ENCODE measurements at regions not wholly inside any gene's neighbourhood (a gene's known extent, or its start where the extent isn't known, plus 50 kb on each side); places are given as distances from the start of the nearest gene placed in this dataset.
"Not testable (repeated sequence)": the region's sequence is repeated elsewhere in the genome, so short reads cannot be mapped to it uniquely, and the experiment has no call there.

- ChIA-PET CTCF (no interaction called here), POLR2A (no interaction called here)
- Mint-ChIP-seq H3K36me3 (peaks cover 0 to 5% (median 0%) of the 10 kb centered on the region in 5 donors), H3K4me3 (no peak overlapping the region), H3K27ac (no peak overlapping the region), H3K9me3 (peaks cover 9 to 48% (median 18%) of the 10 kb centered on the region in 11 donors), H3K4me1 (no peaks in the 10 kb centered on the region), H3K27me3 (peaks cover 0 to 13% (median 0%) of the 10 kb centered on the region in 5 donors)
- Histone ChIP-seq H3K27ac (ENCODE audit: low read depth, low read length) (no peak overlapping the region), H3K36me3 (ENCODE audit: control insufficient read depth in 2 of 3, insufficient read depth in 3 of 3, low read length in 3 of 3) (no peaks in the 10 kb centered on the region), H3K4me1 (ENCODE audit: control insufficient read depth in 2 of 2, insufficient read depth in 2 of 2, low read length in 2 of 2) (no peaks in the 10 kb centered on the region), H3K27me3 (ENCODE audit: control insufficient read depth in 2 of 2, insufficient read depth in 2 of 2, low read length in 2 of 2) (no peaks in the 10 kb centered on the region), H3K9me3 (ENCODE audit: control insufficient read depth in 2 of 3, low read length in 3 of 3) (peaks cover 0 to 5% (median 0%) of the 10 kb centered on the region in 3 experiments), H3K4me3 (ENCODE audit: low read length) (no peak overlapping the region)
- intact Hi-C loops (cut with micrococcal nuclease) = no loop called here
- no peak for ATAC-seq
- no peak for DNase-seq
These were observed 284.9 kb upstream of the COBL start for GRCh38 chr7:51601461-51601860.

GRCh38 chr7:51599935-51600334 lies 283.3 kb upstream of the COBL start:
- H3K27ac ChIP-seq (ENCODE audit: low read depth, low read length); DNase-seq; ATAC-seq; H3K36me3 Mint-ChIP-seq; intact Hi-C loops (cut with micrococcal nuclease); H3K4me3 Mint-ChIP-seq; H3K27ac Mint-ChIP-seq; H3K36me3 ChIP-seq (ENCODE audit: control insufficient read depth in 2 of 3, insufficient read depth in 3 of 3, low read length in 3 of 3); H3K4me1 ChIP-seq (ENCODE audit: control insufficient read depth in 2 of 2, insufficient read depth in 2 of 2, low read length in 2 of 2); POLR2A ChIA-PET; H3K9me3 ChIP-seq (ENCODE audit: control insufficient read depth in 2 of 3, low read length in 3 of 3); H3K27me3 ChIP-seq (ENCODE audit: control insufficient read depth in 2 of 2, insufficient read depth in 2 of 2, low read length in 2 of 2); H3K4me3 ChIP-seq (ENCODE audit: low read length); H3K4me1 Mint-ChIP-seq; CTCF ChIA-PET: not testable (repeated sequence)
- Mint-ChIP-seq H3K27me3 (peaks cover 0 to 13% (median 0%) of the 10 kb centered on the region in 5 donors), H3K9me3 (peaks cover 9 to 49% (median 15%) of the 10 kb centered on the region in 11 donors)

GRCh38 chr7:51593628-51594027 lies 277.0 kb upstream of the COBL start:
- ATAC-seq (no peak), DNase-seq (no peak)
- POLR2A ChIA-PET = no interaction called here
- Histone ChIP-seq H3K9me3 (ENCODE audit: control insufficient read depth in 2 of 3, low read length in 3 of 3) (no peaks in the 10 kb centered on the region), H3K36me3 (ENCODE audit: control insufficient read depth in 2 of 3, insufficient read depth in 3 of 3, low read length in 3 of 3) (no peaks in the 10 kb centered on the region), H3K4me3 (ENCODE audit: low read length) (no peak overlapping the region), H3K4me1 (ENCODE audit: control insufficient read depth in 2 of 2, insufficient read depth in 2 of 2, low read length in 2 of 2) (no peaks in the 10 kb centered on the region), H3K27ac (ENCODE audit: low read depth, low read length) (no peak overlapping the region), H3K27me3 (ENCODE audit: control insufficient read depth in 2 of 2, insufficient read depth in 2 of 2, low read length in 2 of 2) (no peaks in the 10 kb centered on the region)
- Mint-ChIP-seq H3K4me1 (no peaks in the 10 kb centered on the region), H3K9me3 (peaks cover 2 to 20% (median 7%) of the 10 kb centered on the region in 11 donors), H3K27me3 (peaks cover 0 to 5% (median 0%) of the 10 kb centered on the region in 5 donors), H3K27ac (no peak overlapping the region), H3K4me3 (no peak overlapping the region), H3K36me3 (no peaks in the 10 kb centered on the region)
- CTCF ChIA-PET = no interaction called here
- intact Hi-C loops (cut with micrococcal nuclease) = no loop called here

- intact Hi-C loops (cut with micrococcal nuclease) = no loop called here
- CTCF ChIA-PET = no interaction called here
- Mint-ChIP-seq H3K4me3 (no peak overlapping the region), H3K9me3 (peaks cover 0 to 18% (median 8%) of the 10 kb centered on the region in 11 donors), H3K36me3 (no peaks in the 10 kb centered on the region), H3K4me1 (no peaks in the 10 kb centered on the region), H3K27ac (no peak overlapping the region), H3K27me3 (peaks cover 0 to 5% (median 0%) of the 10 kb centered on the region in 5 donors)
- ATAC-seq = no peak
- H3K27me3 ChIP-seq (ENCODE audit: control insufficient read depth in 2 of 2, insufficient read depth in 2 of 2, low read length in 2 of 2) = no peaks in the 10 kb centered on the region
- no peaks in the 10 kb centered on the region for H3K36me3 ChIP-seq (ENCODE audit: control insufficient read depth in 2 of 3, insufficient read depth in 3 of 3, low read length in 3 of 3)
- H3K4me3 ChIP-seq (ENCODE audit: low read length) = no peak overlapping the region
- DNase-seq = no peak
- POLR2A ChIA-PET = no interaction called here
- no peak overlapping the region for H3K27ac ChIP-seq (ENCODE audit: low read depth, low read length)
- H3K9me3 ChIP-seq (ENCODE audit: control insufficient read depth in 2 of 3, low read length in 3 of 3) = no peaks in the 10 kb centered on the region
- no peaks in the 10 kb centered on the region for H3K4me1 ChIP-seq (ENCODE audit: control insufficient read depth in 2 of 2, insufficient read depth in 2 of 2, low read length in 2 of 2)
These were observed 276.4 kb upstream of the COBL start for GRCh38 chr7:51592842-51593599.

GRCh38 chr7:51591223-51591622 lies 274.6 kb upstream of the COBL start:
- POLR2A ChIA-PET = no interaction called here
- ATAC-seq (no peak), DNase-seq (no peak)
- H3K4me1 Mint-ChIP-seq = no peaks in the 10 kb centered on the region
- Histone ChIP-seq H3K27me3 (ENCODE audit: control insufficient read depth in 2 of 2, insufficient read depth in 2 of 2, low read length in 2 of 2) (no peaks in the 10 kb centered on the region), H3K4me3 (ENCODE audit: low read length) (no peak overlapping the region), H3K9me3 (ENCODE audit: control insufficient read depth in 2 of 3, low read length in 3 of 3) (no peaks in the 10 kb centered on the region), H3K4me1 (ENCODE audit: control insufficient read depth in 2 of 2, insufficient read depth in 2 of 2, low read length in 2 of 2) (no peaks in the 10 kb centered on the region), H3K27ac (ENCODE audit: low read depth, low read length) (no peak overlapping the region), H3K36me3 (ENCODE audit: control insufficient read depth in 2 of 3, insufficient read depth in 3 of 3, low read length in 3 of 3) (no peaks in the 10 kb centered on the region)
- H3K27me3 Mint-ChIP-seq = peaks cover 0 to 5% (median 0%) of the 10 kb centered on the region in 5 donors
- no peak overlapping the region for H3K27ac Mint-ChIP-seq
- H3K4me3 Mint-ChIP-seq = no peak overlapping the region
- H3K9me3 Mint-ChIP-seq = peaks cover 0 to 13% (median 2%) of the 10 kb centered on the region in 11 donors
- intact Hi-C loops (cut with micrococcal nuclease) = no loop called here
- CTCF ChIA-PET = no interaction called here
- no peaks in the 10 kb centered on the region for H3K36me3 Mint-ChIP-seq

GRCh38 chr7:51590746-51591145 lies 274.1 kb upstream of the COBL start:
- no peak for DNase-seq
- Histone ChIP-seq H3K27ac (ENCODE audit: low read depth, low read length) (no peak overlapping the region), H3K36me3 (ENCODE audit: control insufficient read depth in 2 of 3, insufficient read depth in 3 of 3, low read length in 3 of 3) (no peaks in the 10 kb centered on the region), H3K27me3 (ENCODE audit: control insufficient read depth in 2 of 2, insufficient read depth in 2 of 2, low read length in 2 of 2) (no peaks in the 10 kb centered on the region), H3K4me3 (ENCODE audit: low read length) (no peak overlapping the region), H3K4me1 (ENCODE audit: control insufficient read depth in 2 of 2, insufficient read depth in 2 of 2, low read length in 2 of 2) (no peaks in the 10 kb centered on the region), H3K9me3 (ENCODE audit: control insufficient read depth in 2 of 3, low read length in 3 of 3) (no peaks in the 10 kb centered on the region)
- Mint-ChIP-seq H3K4me3 (no peak overlapping the region), H3K4me1 (no peaks in the 10 kb centered on the region), H3K9me3 (peaks cover 0 to 14% (median 4%) of the 10 kb centered on the region in 11 donors), H3K27me3 (peaks cover 0 to 5% (median 0%) of the 10 kb centered on the region in 5 donors), H3K36me3 (no peaks in the 10 kb centered on the region), H3K27ac (no peak overlapping the region)
- intact Hi-C loops (cut with micrococcal nuclease) = no loop called here
- POLR2A ChIA-PET = no interaction called here
- CTCF ChIA-PET = no interaction called here
- ATAC-seq = no peak

- Mint-ChIP-seq H3K4me3 (no peak overlapping the region), H3K36me3 (no peaks in the 10 kb centered on the region), H3K9me3 (peaks cover 0 to 14% (median 4%) of the 10 kb centered on the region in 11 donors), H3K4me1 (no peaks in the 10 kb centered on the region), H3K27ac (no peak overlapping the region), H3K27me3 (peaks cover 0 to 5% (median 0%) of the 10 kb centered on the region in 5 donors)
- Histone ChIP-seq H3K9me3 (ENCODE audit: control insufficient read depth in 2 of 3, low read length in 3 of 3) (no peaks in the 10 kb centered on the region), H3K36me3 (ENCODE audit: control insufficient read depth in 2 of 3, insufficient read depth in 3 of 3, low read length in 3 of 3) (no peaks in the 10 kb centered on the region), H3K27ac (ENCODE audit: low read depth, low read length) (no peak overlapping the region), H3K4me3 (ENCODE audit: low read length) (no peak overlapping the region), H3K27me3 (ENCODE audit: control insufficient read depth in 2 of 2, insufficient read depth in 2 of 2, low read length in 2 of 2) (no peaks in the 10 kb centered on the region), H3K4me1 (ENCODE audit: control insufficient read depth in 2 of 2, insufficient read depth in 2 of 2, low read length in 2 of 2) (no peaks in the 10 kb centered on the region)
- DNase-seq (no peak), ATAC-seq (no peak)
- ChIA-PET CTCF (no interaction called here), POLR2A (no interaction called here)
- intact Hi-C loops (cut with micrococcal nuclease) = no loop called here
These were observed 272.5 kb upstream of the COBL start for GRCh38 chr7:51589111-51589510.
